ENCODE measurements at regions not wholly inside any gene's neighbourhood (a gene's known extent, or its start where the extent isn't known, plus 50 kb on each side); places are given as distances from the start of the nearest gene placed in this dataset.
"Not testable (repeated sequence)": the region's sequence is repeated elsewhere in the genome, so short reads cannot be mapped to it uniquely, and the experiment has no call there.

DNA sequence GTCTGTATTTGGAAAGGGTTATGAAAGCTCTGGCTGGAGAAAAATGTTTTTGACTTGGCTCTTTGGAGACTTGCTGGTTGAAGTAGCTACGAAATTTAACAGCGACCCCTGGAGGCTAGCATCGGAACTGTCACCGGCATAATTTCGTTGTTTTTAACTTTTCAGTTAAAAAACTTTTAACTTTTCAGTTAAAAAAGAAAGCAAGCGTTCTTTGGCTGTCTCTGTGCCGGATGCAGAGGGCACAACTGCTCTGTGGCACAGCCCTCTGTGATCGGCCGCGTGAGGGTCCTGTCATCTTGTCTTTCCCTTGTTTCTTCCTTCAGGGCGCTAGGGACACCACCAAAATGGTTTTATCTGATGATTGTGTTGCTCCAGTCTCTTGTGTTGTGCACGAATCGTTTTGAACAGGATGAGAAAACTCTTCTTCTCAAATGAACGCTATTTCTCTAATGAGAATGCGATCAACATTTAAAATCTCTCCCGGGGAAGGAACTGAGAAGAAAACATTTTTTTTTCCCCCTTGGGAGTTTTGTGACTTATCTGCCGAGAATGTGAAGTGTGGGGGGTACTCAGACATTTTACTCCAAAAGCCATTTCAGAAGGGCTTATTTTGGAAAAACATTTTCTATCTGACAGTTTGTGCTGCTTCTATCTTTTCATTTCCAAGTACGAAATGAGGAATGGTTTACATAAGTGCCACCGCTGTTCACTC, 57.1 kb downstream of the ADCYAP1 start:
- DNase-seq = no peak

DNA sequence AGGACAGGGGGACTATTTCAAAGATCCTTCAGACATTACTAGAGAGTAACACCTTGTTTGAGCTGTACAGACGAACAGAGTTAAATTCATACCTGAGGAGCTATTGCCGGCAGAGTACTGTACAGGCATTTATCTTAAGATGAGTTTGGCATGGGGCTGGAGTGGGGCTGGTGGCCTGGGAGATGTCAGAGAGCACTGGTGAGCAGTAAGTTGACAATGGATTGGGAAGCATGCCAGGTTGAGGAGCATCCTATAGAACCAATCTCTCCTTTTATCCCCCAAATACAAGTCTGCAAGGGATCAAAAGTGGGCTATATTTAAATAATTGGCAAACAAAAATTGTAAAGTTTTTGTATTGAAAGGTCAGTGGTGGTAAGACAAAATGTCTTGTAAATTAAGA, 58.6 kb downstream of the ADCYAP1 start:
- no peak for DNase-seq

DNA sequence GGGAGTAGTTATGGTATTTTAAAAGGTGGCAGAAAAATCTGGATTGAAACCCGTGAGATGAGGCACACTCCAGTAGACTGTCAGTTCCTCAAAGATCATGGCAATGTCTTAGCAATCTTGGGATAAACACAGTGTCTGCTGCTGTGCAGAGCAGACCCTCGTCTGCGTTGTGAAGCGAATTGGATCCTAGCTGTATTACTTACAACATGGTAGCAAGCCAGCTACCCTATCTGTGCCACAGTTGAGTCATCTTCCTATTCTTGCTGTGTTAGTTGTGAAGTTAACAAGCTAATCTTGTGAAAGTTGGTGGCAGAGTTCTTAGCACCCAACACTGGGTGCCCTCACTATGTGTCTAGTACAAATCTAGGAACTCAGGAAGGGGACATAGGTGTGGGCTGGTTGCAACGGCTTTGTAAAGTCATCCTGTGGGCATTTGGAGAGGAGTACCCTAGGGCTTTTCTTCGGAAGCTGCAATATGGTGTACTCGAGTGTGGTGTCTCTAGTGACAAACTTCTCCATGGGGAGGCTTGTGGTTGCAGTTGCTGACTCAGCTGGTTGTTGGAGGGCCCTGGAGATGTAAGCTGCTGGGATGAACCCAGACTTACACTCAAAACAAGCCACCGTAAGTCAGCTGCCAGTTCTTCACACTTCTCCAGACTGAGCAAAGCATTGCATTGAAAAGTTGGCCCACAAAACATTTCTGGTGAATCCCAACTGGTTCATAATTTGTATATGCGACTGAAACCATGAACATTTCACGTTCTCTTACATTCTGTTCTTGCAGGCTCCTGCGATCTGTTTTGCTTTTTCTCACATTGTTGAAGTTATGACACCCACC, 61.5 kb downstream of the ADCYAP1 start:
- DNase-seq = no peak

DNA sequence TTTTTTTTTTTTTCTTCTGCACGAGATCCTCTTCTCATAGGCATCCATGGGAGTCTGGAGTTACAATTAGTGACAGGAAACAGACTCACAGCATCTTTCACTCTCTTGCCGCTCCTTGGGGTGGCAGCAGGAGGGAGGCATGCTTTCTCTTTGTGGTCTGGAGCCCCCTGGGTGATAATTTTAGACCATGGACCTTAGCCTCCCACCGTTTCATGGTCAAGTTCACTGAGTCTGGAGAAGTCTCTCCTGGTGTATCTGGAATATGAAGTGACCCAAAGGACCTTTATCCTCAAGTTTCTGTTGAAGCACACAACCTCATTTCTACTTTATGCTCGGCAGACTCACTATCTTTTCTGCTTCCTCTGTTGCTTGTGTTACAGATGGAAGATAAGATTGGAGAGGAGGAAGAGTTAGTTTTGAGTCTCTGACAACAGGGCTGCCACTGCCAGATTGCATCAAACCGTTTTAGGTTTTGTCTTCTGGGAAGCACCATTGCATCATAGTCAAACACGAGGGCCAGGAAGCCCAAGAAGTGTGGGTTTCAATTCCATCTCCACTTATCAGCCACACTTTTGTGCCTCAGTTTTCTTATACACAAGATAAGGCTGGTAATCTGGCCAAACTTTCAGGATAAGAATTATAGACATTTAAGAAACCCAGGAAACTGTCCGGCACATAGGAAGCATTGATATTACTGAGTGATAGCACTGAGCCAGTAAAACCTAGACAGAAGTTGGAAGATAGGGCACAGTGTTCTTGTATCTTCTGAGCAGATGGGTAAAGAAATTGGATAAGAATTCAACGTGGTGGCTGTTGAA, 62.3 kb downstream of the ADCYAP1 start:
- no peak for DNase-seq

DNA sequence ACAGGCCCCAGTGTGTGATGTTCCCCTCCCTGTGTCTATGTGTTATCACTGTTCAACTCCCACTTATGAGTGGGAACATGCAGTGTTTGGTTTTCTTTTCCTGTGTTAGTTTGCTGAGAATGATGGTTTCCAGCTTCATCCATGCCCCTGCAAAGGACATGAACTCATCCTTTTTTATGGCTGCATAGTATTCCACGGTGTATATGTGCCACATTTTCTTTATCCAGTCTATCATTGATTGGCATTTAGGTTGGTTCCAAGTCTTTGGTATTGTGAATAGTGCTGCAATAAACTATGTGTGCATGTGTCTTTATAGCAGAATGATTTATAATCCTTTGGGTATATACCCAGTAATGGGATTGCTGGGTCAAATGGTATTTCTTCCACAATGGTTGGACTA, 64.2 kb downstream of the ADCYAP1 start:
- DNase-seq = not testable (repeated sequence)

DNA sequence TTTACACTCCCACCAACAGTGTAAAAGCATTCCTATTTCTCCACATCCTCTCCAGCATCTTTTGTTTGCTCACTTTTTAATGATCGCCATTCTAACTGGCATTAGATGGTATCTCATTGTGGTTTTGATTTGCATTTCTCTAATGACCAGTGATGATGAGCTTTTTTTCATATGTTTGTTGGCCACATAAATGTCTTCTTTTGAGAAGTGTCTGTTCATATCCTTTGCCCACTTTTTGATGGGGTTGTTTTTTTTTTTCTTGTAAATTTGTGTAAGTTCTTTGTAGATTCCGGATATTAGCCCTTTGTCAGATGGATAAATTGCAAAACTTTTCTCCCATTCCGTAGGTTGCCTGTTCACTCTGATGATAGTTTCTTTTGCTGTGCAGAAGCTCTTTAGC, 64.6 kb downstream of the ADCYAP1 start:
- not testable (repeated sequence) for DNase-seq

DNA sequence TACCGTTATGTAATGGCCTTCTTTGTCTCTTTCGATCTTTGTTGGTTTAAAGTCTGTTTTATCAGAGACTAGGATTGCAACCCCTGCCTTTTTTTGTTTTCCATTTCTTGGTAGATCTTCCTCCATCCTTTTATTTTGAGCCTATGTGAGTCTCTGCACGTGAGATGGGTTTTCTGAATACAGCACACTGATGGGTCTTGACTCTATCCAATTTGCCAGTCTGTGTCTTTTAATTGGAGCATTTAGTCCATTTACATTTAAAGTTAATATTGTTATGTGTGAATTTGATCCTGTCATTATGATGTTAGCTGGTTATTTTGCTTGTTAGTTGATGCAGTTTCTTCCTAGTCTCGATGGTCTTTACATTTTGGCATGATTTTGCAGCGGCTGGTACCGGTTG, 69.9 kb downstream of the ADCYAP1 start:
- DNase-seq = not testable (repeated sequence)

DNA sequence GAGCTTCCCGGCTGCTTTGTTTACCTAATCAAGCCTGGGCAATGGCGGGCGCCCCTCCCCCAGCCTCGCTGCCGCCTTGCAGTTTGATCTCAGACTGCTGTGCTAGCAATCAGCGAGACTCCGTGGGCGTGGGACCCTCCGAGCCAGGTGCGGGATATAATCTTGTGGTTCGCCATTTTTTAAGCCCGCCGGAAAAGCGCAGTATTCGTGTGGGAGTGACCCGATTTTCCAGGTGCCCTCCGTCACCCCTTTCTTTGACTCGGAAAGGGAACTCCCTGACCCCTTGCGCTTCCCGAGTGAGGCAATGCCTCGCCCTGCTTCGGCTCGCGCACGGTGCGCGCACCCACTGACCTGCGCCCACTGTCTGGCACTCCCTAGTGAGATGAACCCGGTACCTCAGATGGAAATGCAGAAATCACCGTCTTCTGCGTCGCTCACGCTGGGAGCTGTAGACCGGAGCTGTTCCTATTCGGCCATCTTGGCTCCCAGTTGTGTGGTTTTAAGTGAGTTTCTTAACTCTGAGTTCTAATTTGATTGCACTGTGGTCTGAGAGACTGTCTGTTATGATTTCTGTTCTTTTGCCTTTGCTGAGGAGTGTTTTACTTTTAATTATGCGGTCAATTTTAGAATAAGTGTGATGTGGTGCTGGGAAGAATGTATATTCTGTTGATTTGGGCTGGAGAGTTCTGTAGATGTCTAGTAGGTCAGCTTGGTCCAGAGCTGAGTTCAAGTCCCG, 71.9 kb downstream of the ADCYAP1 start:
- not testable (repeated sequence) for DNase-seq

DNA sequence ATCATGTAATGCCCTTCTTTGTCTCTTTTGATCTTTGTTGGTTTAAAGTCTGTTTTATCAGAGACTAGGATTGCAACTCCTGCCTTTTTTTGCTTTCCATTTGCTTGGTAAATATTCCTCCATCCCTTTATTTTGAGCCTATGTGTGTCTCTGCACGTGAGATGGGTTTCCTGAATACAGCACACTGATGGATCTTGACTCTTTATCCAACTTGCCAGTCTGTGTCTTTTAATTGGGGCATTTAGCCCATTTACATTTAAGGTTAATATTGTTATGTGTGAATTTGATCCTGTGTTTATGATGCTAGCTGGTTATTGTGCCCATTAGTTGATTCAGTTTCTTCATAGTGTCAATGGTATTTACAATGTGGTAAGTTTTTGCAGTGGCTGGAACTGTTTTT, 72.7 kb downstream of the ADCYAP1 start:
- not testable (repeated sequence) for DNase-seq

DNA sequence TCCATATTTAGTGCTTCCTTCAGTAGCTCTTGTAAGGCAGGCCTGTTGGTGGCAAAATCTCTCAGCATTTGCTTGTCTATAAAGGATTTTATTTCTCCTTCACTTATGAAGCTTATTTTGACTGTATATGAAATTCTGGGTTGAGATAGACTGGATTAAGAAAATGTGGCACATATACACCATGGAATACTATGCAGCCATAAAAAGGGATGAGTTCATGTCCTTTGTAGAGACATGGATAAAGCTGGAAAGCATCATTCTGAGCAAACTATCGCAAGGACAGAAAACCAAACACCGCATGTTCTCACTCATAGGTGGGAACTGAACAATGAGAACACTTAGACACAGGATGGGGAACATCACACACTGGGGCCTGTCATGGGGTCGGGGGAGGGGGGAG, 73.1 kb downstream of the ADCYAP1 start:
- not testable (repeated sequence) for DNase-seq

DNA sequence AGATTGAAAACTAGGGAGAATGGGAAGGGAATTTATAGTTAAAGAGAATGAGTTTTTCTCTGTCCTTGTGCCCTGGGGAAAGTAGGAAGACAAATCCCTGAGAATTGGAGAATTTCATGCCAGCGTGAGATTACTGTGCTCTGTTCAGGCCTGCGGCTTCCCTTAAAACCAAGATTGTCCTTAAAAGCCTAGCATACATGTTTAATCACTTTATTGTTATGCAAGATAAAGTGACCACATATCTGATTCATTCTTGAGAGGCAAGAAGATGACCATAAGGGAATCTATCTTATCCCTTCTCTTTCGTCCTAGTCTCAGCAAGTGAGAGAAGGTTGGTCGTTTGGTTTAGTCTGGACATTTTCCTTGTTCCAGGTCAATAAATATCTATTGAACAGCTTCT, 75.9 kb downstream of the ADCYAP1 start:
- no peak for DNase-seq

DNA sequence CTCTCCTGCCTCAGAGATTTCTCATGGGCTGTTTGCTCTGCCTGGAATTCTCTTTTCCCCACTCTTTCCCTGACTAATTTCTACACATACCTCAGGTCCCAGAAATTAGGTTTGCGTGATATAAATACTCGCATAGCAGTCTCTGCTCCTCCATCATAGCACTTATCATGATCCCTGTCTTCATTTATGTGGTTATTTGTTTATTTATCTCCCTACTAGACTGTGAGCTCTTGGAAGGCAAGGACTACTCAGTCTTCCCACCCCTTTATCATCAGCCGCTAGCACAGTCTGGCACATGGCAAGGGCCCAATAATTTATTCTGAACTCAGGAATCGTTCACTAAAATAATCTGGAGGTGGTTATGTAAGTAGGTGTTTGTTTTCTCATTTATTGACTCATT, 79.3 kb downstream of the ADCYAP1 start:
- DNase-seq = no peak

DNA sequence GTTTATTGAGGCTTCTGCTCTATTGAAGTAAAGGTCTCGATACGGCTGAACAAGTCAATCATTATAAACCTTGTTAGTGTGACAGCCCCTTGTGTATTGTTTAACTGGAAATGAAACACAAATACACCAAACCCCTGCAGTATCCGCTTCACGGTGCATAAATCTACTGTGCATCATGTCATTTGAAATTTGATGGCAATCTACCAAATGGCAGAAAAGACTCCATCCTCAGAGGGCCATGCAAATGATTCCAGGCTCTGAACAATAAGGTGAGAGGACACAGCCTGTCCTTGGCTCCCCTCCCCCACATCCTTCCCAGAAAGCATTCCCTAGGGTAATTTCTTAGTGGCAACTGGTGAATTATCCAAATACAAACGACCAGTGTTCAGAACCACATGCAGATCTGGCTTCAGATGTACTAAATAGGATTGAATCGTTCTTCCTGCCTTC, 80.6 kb downstream of the ADCYAP1 start:
- no peak for DNase-seq

DNA sequence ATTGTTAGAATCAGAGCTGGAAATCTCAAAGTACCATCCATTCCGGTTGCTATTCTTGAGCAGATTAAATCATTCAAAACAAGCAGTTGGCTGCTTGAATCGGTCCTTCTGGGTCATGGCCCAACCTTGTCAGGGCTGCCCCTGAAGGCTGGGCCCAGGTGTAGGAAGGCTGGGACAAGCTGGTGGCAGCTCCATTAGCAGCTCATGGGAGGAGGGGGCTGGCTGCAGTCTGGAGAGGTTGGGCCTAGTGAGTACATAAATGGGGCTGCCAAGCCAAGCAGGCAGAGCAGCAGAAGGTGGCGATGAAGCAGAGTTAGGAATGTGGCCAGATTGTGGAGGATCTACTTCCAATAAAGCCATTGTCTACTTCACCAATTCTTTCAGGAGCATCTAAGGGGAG, 81.4 kb downstream of the ADCYAP1 start:
- DNase-seq = no peak

DNA sequence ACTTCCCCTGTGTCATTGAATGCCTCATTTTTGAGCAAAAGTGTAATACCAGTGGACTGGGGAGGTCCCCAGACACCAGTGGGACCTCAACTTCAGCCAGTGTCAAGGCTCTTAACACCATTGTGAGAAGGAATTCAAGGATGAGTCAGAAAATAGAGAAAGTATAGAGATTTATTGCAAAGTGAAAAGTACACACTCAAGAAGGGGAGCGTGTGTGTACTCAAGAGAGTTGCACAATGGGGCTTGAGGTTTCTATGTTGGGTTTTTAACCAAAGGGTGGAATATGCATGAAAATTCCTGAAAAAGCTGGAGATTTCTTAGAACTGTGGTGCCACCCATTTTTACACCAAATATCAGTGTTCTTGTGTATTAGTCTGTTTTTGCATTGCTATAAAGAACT, 81.9 kb downstream of the ADCYAP1 start:
- no peak for DNase-seq

DNA sequence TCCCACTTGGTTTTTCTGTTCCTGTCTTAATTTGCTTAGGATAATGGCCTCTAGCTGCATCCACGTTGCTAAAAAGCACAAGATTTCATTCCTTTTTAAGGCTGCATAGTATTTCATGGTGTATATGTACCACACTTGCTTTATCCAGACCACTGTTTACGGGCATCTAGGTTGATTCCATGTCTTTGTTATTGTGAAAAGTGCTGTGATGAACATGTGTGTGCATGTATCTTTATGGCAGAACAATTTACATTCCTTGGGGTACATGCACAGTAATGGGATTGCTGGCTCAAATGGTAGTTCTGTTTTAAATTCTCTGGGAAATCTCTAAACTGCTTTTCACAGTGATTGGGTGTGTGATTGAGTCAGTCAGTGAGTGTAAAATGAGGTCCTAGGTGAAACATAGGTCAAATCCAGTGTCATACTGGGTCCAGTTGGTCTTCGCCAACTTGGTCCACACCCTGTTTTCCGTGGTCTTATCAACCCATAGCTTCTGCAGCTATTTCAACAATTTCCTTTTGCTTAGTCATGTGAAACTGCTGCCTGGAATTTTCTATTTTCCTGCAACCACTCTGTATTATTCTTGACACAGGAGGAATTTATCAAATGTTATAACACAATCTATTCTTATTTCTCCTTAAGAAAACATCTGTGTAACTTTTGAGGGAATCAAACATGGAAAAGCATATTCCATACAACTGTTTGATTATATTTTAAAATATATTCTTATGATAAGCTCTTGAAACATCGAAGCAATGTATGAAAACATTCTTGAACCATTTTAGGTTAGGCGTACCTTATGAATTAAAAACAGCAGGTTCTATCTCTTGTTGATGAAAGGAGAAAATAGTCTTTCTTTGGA, 82.9 kb downstream of the ADCYAP1 start:
- DNase-seq = no peak

DNA sequence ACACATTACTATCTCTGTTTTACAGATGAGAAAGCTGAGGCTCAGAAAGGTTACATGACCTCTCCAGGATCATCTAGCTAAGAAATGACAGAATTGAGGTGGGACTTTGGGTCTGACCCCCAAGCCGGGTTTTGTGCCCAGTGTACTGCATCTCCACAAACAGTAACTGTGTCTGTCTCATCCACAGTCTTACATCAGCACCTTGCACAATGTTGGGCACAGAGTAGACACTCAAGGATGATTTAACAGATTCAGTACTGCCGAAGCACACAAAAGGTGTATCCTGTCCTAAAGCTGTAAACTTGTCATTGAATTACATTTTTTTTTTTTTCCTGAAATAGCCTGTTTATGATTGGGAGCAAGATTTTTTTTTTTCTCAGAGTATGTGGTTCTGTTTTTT, 84.8 kb downstream of the ADCYAP1 start:
- no peak for DNase-seq

DNA sequence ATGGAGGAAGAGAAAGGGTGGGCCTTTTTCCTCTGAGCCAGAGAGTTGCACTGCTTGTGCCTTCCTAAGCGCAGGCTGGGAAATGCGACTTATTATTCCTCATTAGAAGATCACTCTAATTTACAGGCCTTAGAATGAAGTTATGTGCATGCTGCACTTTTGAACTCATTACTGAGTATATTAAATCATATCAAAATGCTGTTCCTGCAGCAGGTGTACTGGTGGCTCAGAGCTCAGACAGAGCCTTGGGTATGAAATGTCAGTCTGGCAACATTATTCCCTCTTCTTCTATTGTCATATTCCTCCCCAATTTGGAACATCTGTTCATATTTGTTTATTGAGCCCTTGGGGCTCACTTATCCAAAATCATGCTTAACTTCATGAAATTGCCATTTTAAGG, 85.5 kb downstream of the ADCYAP1 start:
- DNase-seq = no peak

DNA sequence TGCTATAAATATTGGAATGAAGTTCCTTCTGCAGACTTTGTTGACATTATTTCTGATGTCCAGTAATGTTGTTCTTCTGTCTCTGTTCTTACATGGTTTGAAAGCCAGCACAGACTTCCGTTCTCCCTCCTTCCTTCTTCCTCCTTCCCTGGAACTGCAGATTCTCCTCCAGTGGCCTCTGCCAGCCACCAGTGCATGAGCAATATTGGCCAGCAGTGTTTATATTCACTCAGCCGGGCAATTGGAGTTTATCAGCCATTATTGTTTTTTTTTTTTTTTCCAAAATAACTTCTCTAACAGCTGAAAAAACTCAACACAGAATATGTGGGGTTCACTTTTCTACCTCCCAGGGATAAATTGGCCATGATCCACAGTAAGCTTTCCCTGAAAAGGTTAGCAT, 86.8 kb downstream of the ADCYAP1 start:
- DNase-seq = no peak

DNA sequence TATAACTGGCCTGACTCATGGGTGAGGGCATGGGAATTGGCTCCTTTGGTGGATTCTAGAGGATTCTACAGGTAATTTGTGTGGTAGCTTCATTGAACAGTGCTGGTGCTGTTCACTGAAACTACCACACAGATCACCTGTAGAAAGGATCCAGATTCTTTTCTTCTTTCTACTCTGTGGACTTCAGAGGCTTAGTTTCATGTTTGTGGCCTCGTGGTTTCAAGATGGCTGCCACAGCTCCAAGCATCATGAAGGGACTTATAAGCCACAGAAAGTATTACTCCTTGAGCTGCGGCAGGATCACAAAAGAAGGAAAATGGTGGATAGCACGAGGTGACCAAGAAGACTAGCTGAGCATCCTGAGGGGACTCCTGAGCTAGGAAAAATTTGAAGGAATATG, 88.9 kb downstream of the ADCYAP1 start:
- no peak for DNase-seq

DNA sequence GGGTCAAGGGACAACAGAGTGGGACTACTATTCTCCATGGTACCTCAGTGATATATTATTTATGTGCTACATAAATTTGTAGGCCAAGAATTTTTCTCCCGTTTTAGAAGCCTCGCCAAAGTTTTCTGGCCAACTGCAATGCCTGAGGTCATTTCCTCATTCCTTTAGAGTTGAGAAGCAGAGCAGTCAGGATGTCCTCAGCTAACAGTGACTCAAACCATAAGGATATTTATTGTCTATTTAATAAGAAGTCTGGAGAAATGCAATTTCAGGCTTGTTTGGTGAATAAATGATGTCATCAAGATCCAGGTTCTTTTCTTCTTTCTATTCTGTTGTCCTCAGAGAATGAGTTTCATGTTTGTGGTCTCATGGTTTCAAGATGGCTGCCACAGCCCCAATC, 91.0 kb downstream of the ADCYAP1 start:
- DNase-seq = no peak

DNA sequence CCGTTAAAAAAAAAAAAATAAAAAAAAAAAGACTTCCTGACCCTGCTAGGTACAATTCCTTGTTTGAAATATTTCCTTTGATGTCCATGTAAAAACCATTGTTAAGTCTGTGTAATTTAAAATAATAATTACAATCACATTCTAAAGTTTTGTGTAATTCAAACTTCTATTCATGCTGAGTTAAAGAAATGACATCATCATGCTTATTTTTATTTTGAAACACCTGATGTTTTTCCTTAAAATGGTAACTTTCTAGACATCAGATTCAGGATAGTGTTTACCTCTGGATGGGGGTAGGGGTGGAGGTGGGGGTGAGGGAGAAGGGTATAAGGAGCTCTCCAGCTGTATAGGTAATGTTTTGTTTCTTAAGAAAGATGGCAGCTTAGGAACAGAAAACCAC, 92.8 kb downstream of the ADCYAP1 start:
- DNase-seq = no peak
